H1 (cell line): ENCODE measurements at regions not wholly inside any gene's neighbourhood (a gene's known extent, or its start where the extent isn't known, plus 50 kb on each side); places are given as distances from the start of the nearest gene placed in this dataset.

Source experiments
- CTCF ChIA-PET: fragments of 300-600 bp; sonication (Branson Sonifier 250); formaldehyde crosslinking; loops from one replicate; lab custom pipeline; 2021; ENCODE audit not compliant: partially characterized antibody; lab: Charles Lee
- POLR2A ChIA-PET: fragments of 300-600 bp; sonication (Branson Sonifier 250); formaldehyde crosslinking; loops from one replicate; lab custom pipeline; 2021; ENCODE audit warnings: inconsistent platforms; ENCODE audit not compliant: partially characterized antibody; lab: Charles Lee
- DNase-seq, 2 experiments: peaks; one replicate each; pipeline versions ENCODE4 v3.0.0 to v3.0.0-alpha.2; 2010 to 2022; ENCODE audit warnings: low spot score in 2 of 2, low read depth in 1 of 2, mixed read lengths in 1 of 2
- FAIRE-seq: peaks from 2 replicates; lab custom pipeline; 2011; peaks lifted over from hg19 to GRCh38; lab: Jason Lieb, UNC
- H2AFZ ChIP-seq: 2 replicates; pipeline ENCODE4 v1.8.1; 2012; ENCODE audit warnings: low read length, inconsistent platforms
- H2AK5ac ChIP-seq: 2 replicates; pipeline ENCODE4 v1.6.1; 2013; ENCODE audit warnings: low read depth, low read length
- H2BK120ac ChIP-seq: replicated peaks from 2 replicates; pipeline ENCODE3; 2013; ENCODE audit warnings: low read depth, low read length, inconsistent platforms
- H2BK12ac ChIP-seq: 2 replicates; pipeline ENCODE4 v1.6.1; 2013; ENCODE audit warnings: low read depth, low read length
- H2BK15ac ChIP-seq: 2 replicates; pipeline ENCODE4 v1.6.1; 2013; ENCODE audit warnings: low read length
- H2BK20ac ChIP-seq: 2 replicates; pipeline ENCODE4 v1.6.1; 2013; ENCODE audit warnings: low read length
- H2BK5ac ChIP-seq: 2 replicates; pipeline ENCODE4 v1.6.1; 2013; ENCODE audit warnings: low read depth, low read length
- H3K14ac ChIP-seq: 2 replicates; pipeline ENCODE4 v1.6.1; 2013; ENCODE audit warnings: inconsistent platforms; ENCODE audit not compliant: insufficient read length
- H3K18ac ChIP-seq: 2 replicates; pipeline ENCODE4 v1.6.1; 2013; ENCODE audit warnings: low read length; ENCODE audit errors: extremely low read depth
- H3K23ac ChIP-seq: 2 replicates; pipeline ENCODE4 v1.6.1; 2013; ENCODE audit warnings: inconsistent platforms; ENCODE audit not compliant: insufficient read length
- H3K23me2 ChIP-seq: 2 replicates; pipeline ENCODE4 v1.6.1; 2013; ENCODE audit warnings: low read depth, low read length
- H3K27ac ChIP-seq: 2 replicates; pipeline ENCODE4 v1.6.1; 2011; ENCODE audit warnings: low read depth, low read length, inconsistent platforms
- H3K27me3 ChIP-seq, 4 experiments: replicated peaks in 1 of 4; 1 replicate in 1 of 4; 2 replicates in 3 of 4; pipeline versions ENCODE4 v1.6.1 to v1.8.1; 2011 to 2013; ENCODE audit warnings: low read length in 3 of 4, mild to moderate bottlenecking in 3 of 4, inconsistent platforms in 2 of 4, mixed read lengths in 2 of 4, moderate library complexity in 1 of 4; ENCODE audit not compliant: control insufficient read depth in 3 of 4, insufficient read depth in 3 of 4; ENCODE audit errors: extremely low read depth in 1 of 4
- H3K36me3 ChIP-seq, 4 experiments: 2 replicates each; pipeline versions ENCODE4 v1.6.1 to v1.8.1; 2011 to 2013; ENCODE audit warnings: mild to moderate bottlenecking in 4 of 4, low read length in 3 of 4, moderate library complexity in 2 of 4, control low read depth in 1 of 4, inconsistent platforms in 1 of 4; ENCODE audit not compliant: insufficient read depth in 4 of 4, control insufficient read depth in 2 of 4
- H3K4ac ChIP-seq: replicated peaks from 2 replicates; pipeline ENCODE3; 2013; ENCODE audit warnings: low read length, low read depth, mixed read lengths, inconsistent platforms; ENCODE audit not compliant: insufficient read length
- H3K4me1 ChIP-seq, 4 experiments: replicated peaks in 1 of 4; 1 replicate in 1 of 4; 2 replicates in 3 of 4; pipeline versions ENCODE4 v1.6.1 to v1.8.1; 2011 to 2013; ENCODE audit warnings: low read length in 3 of 4, inconsistent platforms in 2 of 4, mixed read lengths in 1 of 4; ENCODE audit not compliant: insufficient read depth in 4 of 4, control insufficient read depth in 3 of 4
- H3K4me2 ChIP-seq, 2 experiments: 2 replicates each; pipeline versions ENCODE4 v1.6.1 to v1.8.1; 2011 to 2013; ENCODE audit warnings: low read depth in 2 of 2, low read length in 2 of 2, control low read depth in 1 of 2, inconsistent platforms in 1 of 2, mild to moderate bottlenecking in 1 of 2; ENCODE audit not compliant: insufficient read depth in 1 of 2
- H3K4me3 ChIP-seq, 4 experiments: fragments of 200-600, 300-600 bp in 1 of 4; sonication (generic), shearing (Covaris generic), sonication (Bioruptor Twin) in 1 of 4; 2 replicates each; pipeline versions ENCODE4 v1.5.1 to v1.8.1; 2011 to 2016; ENCODE audit warnings: low read length in 4 of 4, low read depth in 3 of 4, control low read depth in 2 of 4, inconsistent platforms in 2 of 4, mild to moderate bottlenecking in 2 of 4, mixed read lengths in 1 of 4, moderate library complexity in 1 of 4; ENCODE audit not compliant: insufficient read depth in 2 of 4; ENCODE audit errors: extremely low read depth in 1 of 4
- H3K56ac ChIP-seq: replicated peaks from 2 replicates; pipeline ENCODE3; 2013; ENCODE audit warnings: low read depth, mild to moderate bottlenecking, mixed read lengths, low read length, inconsistent platforms; ENCODE audit not compliant: insufficient read length
- H3K79me1 ChIP-seq: 2 replicates; pipeline ENCODE4 v1.6.1; 2013; ENCODE audit warnings: low read depth, low read length, control low read depth
- H3K79me2 ChIP-seq, 2 experiments: 2 replicates each; pipeline versions ENCODE4 v1.6.1 to v1.8.1; 2012 to 2013; ENCODE audit warnings: low read length in 2 of 2, mild to moderate bottlenecking in 2 of 2, inconsistent platforms in 1 of 2; ENCODE audit not compliant: insufficient read depth in 2 of 2, control insufficient read depth in 1 of 2
- H3K9ac ChIP-seq, 4 experiments: replicated peaks in 1 of 4; 1 replicate in 1 of 4; 2 replicates in 3 of 4; pipeline versions ENCODE4 v1.6.1 to v1.8.1; 2011 to 2013; ENCODE audit warnings: low read depth in 3 of 4, low read length in 3 of 4, control low read depth in 2 of 4, mild to moderate bottlenecking in 2 of 4, moderate library complexity in 2 of 4, inconsistent platforms in 1 of 4; ENCODE audit errors: extremely low read depth in 1 of 4
- H3K9me3 ChIP-seq, 2 experiments: 2 replicates each; pipeline versions ENCODE4 v1.6.1 to v1.8.1; 2012 to 2013; ENCODE audit warnings: mild to moderate bottlenecking in 2 of 2, moderate library complexity in 2 of 2, control low read depth in 1 of 2, inconsistent platforms in 1 of 2, low read depth in 1 of 2, low read length in 1 of 2, mixed read lengths in 1 of 2; ENCODE audit not compliant: insufficient read depth in 2 of 2
- H4K20me1 ChIP-seq, 2 experiments: replicated peaks in 1 of 2; 2 replicates each; pipeline versions ENCODE3 to v1.8.1; 2011 to 2013; ENCODE audit warnings: inconsistent platforms in 2 of 2, low read length in 2 of 2, mild to moderate bottlenecking in 1 of 2; ENCODE audit not compliant: insufficient read depth in 2 of 2, control insufficient read depth in 1 of 2
- H4K5ac ChIP-seq: 2 replicates; pipeline ENCODE4 v1.6.1; 2013; ENCODE audit warnings: low read length, low read depth, mixed read lengths, inconsistent platforms; ENCODE audit not compliant: insufficient read length
- H4K8ac ChIP-seq: 2 replicates; pipeline ENCODE4 v1.8.0; 2013; ENCODE audit warnings: mild to moderate bottlenecking, moderate library complexity, low read length, inconsistent platforms; ENCODE audit not compliant: insufficient read depth; ENCODE audit errors: extremely low read depth
- H4K91ac ChIP-seq: replicated peaks from 2 replicates; pipeline ENCODE3; 2013; ENCODE audit warnings: low read length, mixed read lengths, inconsistent platforms; ENCODE audit not compliant: insufficient read length
- BACH1 ChIP-seq: IDR thresholded peaks from 2 replicates; pipeline ENCODE4 v1.6.1; 2012; ENCODE audit warnings: low read length, improper control_type of control experiment
- CEBPB ChIP-seq: IDR thresholded peaks from 2 replicates; pipeline ENCODE4 v1.6.1; 2012; ENCODE audit warnings: low read depth, low read length
- EP300 ChIP-seq, 2 experiments: IDR thresholded peaks; 1 replicate in 1 of 2; 2 replicates in 1 of 2; pipeline ENCODE4 v1.6.1; 2011 to 2012; ENCODE audit warnings: low read depth in 2 of 2, low read length in 2 of 2, mild to moderate bottlenecking in 2 of 2, borderline replicate concordance in 1 of 2, inconsistent platforms in 1 of 2, moderate library complexity in 1 of 2
- MAX ChIP-seq: IDR thresholded peaks from 2 replicates; pipeline ENCODE4 v1.6.1; 2012; ENCODE audit warnings: inconsistent platforms
- NRF1 ChIP-seq: IDR thresholded peaks from 2 replicates; pipeline ENCODE4 v1.6.1; 2011; ENCODE audit warnings: mild to moderate bottlenecking, low read depth, low read length, improper control_type of control experiment
- RNF2 ChIP-seq: fragments of 200-900, 300-1000 bp; sonication (generic); IDR thresholded peaks from 2 replicates; pipeline ENCODE4 v1.7.1; 2016; ENCODE audit warnings: borderline replicate concordance, low read depth, mild to moderate bottlenecking, antibody characterized with exemption, low read length; ENCODE audit not compliant: poor library complexity, severe bottlenecking; ENCODE audit errors: missing control alignments
- RXRA ChIP-seq: IDR thresholded peaks from 2 replicates; pipeline ENCODE4 v1.6.1; 2011; ENCODE audit warnings: low read depth, mild to moderate bottlenecking, low read length, moderate library complexity; ENCODE audit not compliant: insufficient read depth
- SP2 ChIP-seq: IDR thresholded peaks from 2 replicates; pipeline ENCODE4 v1.6.1; 2012; ENCODE audit warnings: mild to moderate bottlenecking, low read length, inconsistent platforms
- SRF ChIP-seq: IDR thresholded peaks from 2 replicates; pipeline ENCODE4 v1.6.1; 2011; ENCODE audit warnings: mild to moderate bottlenecking, low read depth, low read length, moderate library complexity
- SUZ12 ChIP-seq: fragments of 200-600 bp; sonication (generic); IDR thresholded peaks from 2 replicates; pipeline ENCODE4 v1.6.1; 2012; ENCODE audit warnings: mild to moderate bottlenecking, inconsistent platforms, low read length, moderate library complexity, mixed read lengths
- YY1 ChIP-seq: IDR thresholded peaks from 2 replicates; pipeline ENCODE4 v1.6.1; 2011; ENCODE audit warnings: low read depth, mild to moderate bottlenecking, low read length

- no peak overlapping the region for H3K4me2 ChIP-seq
- no peak overlapping the region for H3K18ac ChIP-seq
- no peak overlapping the region for H2AK5ac ChIP-seq
- no peak overlapping the region for H4K5ac ChIP-seq
- FAIRE-seq = no peak
- no peak overlapping the region for H3K23ac ChIP-seq
- no peaks in the 10 kb centered on the region for H3K36me3 ChIP-seq
- TF ChIP-seq SUZ12 (no peak), SP2 (no peak), RXRA (no peak), CEBPB (no peak), RNF2 (no peak), YY1 (no peak), SRF (no peak), EP300 (IDR thresholded peaks at IDR 0.05; ENCODE audit: borderline replicate concordance in 1 of 2, low read depth in 2 of 2, low read length in 2 of 2) (no peak), MAX (no peak), BACH1 (no peak), NRF1 (no peak)
- TF ChIP-seq, all 59 proteins: peak for 0
- Histone ChIP-seq H4K91ac (no peak overlapping the region), H2BK12ac (no peak overlapping the region), H3K4me1 (peaks cover 0 to 3% (median 1%) of the 10 kb centered on the region in 4 experiments; a peak in 3 of 7 replicates), H3K27ac (no peak overlapping the region), H4K20me1 (no peaks in the 10 kb centered on the region), H3K9ac (no peak overlapping the region), H4K8ac (no peak overlapping the region), H3K4ac (no peak overlapping the region), H3K9me3 (no peaks in the 10 kb centered on the region), H3K79me2 (no peaks in the 10 kb centered on the region), H3K56ac (no peak overlapping the region), H2BK15ac (no peak overlapping the region), H3K79me1 (no peaks in the 10 kb centered on the region), H2BK120ac (no peak overlapping the region), H3K23me2 (peaks cover 14% of the 10 kb centered on the region), H2AFZ (no peak overlapping the region), H3K14ac (no peak overlapping the region), H3K4me3 (no peak overlapping the region), H2BK5ac (no peak overlapping the region), H3K27me3 (no peaks in the 10 kb centered on the region), H2BK20ac (no peak overlapping the region)
- CTCF ChIA-PET = interaction anchor here (1.1 kb wide), 1 partner anchor 17 kb away, joined by 3 read pairs; no protein-coding TSS in a partner anchor
- POLR2A ChIA-PET = interaction anchor here (0.9 to 2.4 kb wide), 9 partner anchors 13 to 119 kb away, joined by 3 to 16 read pairs (median 4); a partner anchor contains a TSS
- DNase-seq = no peak
Measured at GRCh38 chr6:26307850-26308249, 57.1 kb upstream of the BTN3A2 start.
